GM12872 (cell line): ENCODE measurements at regions not wholly inside any gene's neighbourhood (a gene's known extent, or its start where the extent isn't known, plus 50 kb on each side); places are given as distances from the start of the nearest gene placed in this dataset.

Experiments used
- TF ChIP-seq, protein P1 (sequence below): IDR thresholded peaks from 3 replicates; pipeline ENCODE4 v1.5.1; 2011; ENCODE audit warnings: low read depth, mild to moderate bottlenecking, low read length, moderate library complexity; ENCODE audit not compliant: insufficient read depth

DNA sequence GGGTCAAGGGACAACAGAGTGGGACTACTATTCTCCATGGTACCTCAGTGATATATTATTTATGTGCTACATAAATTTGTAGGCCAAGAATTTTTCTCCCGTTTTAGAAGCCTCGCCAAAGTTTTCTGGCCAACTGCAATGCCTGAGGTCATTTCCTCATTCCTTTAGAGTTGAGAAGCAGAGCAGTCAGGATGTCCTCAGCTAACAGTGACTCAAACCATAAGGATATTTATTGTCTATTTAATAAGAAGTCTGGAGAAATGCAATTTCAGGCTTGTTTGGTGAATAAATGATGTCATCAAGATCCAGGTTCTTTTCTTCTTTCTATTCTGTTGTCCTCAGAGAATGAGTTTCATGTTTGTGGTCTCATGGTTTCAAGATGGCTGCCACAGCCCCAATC, 91.0 kb downstream of the ADCYAP1 start:
- TF ChIP-seq, protein P1, sequence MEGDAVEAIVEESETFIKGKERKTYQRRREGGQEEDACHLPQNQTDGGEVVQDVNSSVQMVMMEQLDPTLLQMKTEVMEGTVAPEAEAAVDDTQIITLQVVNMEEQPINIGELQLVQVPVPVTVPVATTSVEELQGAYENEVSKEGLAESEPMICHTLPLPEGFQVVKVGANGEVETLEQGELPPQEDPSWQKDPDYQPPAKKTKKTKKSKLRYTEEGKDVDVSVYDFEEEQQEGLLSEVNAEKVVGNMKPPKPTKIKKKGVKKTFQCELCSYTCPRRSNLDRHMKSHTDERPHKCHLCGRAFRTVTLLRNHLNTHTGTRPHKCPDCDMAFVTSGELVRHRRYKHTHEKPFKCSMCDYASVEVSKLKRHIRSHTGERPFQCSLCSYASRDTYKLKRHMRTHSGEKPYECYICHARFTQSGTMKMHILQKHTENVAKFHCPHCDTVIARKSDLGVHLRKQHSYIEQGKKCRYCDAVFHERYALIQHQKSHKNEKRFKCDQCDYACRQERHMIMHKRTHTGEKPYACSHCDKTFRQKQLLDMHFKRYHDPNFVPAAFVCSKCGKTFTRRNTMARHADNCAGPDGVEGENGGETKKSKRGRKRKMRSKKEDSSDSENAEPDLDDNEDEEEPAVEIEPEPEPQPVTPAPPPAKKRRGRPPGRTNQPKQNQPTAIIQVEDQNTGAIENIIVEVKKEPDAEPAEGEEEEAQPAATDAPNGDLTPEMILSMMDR: no peak

DNA sequence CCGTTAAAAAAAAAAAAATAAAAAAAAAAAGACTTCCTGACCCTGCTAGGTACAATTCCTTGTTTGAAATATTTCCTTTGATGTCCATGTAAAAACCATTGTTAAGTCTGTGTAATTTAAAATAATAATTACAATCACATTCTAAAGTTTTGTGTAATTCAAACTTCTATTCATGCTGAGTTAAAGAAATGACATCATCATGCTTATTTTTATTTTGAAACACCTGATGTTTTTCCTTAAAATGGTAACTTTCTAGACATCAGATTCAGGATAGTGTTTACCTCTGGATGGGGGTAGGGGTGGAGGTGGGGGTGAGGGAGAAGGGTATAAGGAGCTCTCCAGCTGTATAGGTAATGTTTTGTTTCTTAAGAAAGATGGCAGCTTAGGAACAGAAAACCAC, 92.8 kb downstream of the ADCYAP1 start:
- TF ChIP-seq, protein P1: no peak

- TF ChIP-seq, protein P1: no peak
Observed at GRCh38 chr18:998936-999335, 94.3 kb downstream of the ADCYAP1 start.

- TF ChIP-seq, protein P1: no peak
Observed at GRCh38 chr18:1002653-1003178, 98.0 kb downstream of the ADCYAP1 start.

DNA sequence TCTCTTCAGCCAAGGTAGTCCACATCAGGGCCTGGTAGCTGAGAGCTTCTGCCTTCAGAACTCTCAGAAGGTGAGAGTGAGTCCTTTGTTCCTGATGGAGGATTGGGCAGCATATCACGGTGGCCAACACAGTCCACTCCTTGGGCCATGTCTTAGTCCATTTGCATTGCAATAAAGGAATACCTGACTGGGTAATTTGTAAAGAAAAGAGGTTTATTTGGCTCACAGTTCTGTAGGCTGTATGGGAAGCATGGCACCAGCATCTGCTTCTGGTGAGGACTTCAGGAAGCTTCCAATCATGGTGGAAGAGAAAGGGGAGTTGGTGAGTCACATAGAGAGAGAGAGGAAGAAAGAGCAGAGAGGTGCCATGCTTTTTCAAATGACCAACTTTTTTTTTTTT, 98.8 kb downstream of the ADCYAP1 start:
- TF ChIP-seq, protein P1: no peak

- TF ChIP-seq, protein P1: no peak
Observed at GRCh38 chr18:1006304-1006703, 101.6 kb downstream of the ADCYAP1 start.

DNA sequence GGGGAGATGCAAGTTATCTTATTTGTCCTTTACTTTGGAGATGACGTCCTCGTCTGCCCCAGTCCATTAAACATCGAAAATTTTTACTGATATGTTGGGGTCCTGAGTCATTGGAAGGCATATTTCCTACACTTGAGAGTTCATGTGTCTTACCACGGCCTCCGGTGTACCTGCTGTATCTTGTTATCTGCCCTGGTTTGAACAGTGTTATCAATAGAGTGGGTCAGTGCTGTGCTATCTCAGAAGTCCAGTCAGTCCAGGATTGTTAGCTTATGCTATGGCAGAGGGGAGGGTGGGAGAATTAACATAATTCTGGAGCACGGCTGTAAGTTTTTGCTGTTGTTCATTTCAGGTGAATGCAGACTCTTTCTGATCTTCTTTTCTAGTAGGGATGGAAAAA, 102.3 kb downstream of the ADCYAP1 start:
- TF ChIP-seq, protein P1: no peak
